ENCODE measurements at regions not wholly inside any gene's neighbourhood (a gene's known extent, or its start where the extent isn't known, plus 50 kb on each side); places are given as distances from the start of the nearest gene placed in this dataset.

DNA sequence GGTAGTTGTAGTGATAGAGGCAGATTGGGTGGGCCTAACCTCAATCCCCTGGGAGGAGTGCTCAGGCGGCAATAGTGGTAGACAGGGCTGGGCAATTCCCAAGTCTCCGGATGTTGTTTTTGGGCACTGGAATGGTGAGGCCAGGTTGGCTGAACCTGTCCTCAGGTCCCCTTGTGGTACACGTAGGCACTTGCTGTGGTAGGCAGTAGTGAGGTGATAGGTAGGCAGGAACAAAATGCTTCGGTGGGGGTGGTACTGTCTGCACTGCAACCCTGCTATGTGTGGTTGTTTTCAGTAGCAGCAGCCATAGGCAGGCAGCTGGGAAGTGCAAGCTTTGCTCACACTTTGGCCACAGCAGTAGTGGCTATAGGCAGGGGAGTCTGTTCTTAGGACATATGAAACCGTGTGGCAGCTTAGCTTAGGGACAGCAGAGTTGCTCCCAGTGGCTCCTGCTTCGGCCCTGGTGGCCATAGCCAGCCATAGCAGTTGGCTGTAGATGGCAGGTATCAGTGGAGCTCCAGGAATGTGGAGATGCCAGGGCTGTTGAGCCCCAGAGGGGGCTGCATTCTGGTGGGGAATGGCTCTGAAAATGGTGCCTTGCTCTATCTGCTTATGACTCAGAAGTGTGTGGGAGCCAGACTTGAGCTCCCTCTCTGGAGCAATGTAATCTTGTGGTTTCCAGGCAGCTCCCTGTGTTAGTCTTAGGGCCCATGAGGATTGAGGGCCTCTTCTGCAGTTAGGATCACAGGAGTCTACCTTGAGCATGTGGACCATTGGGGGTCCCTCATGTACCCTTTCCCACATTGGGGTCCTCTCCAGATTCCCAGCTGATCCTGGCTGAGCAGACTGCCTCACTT lies 241.8 kb upstream of the BMP2 start:
- Mint-ChIP-seq H3K4me3 (ENCODE audit: unreplicated experiment) (no peak overlapping the region), H3K27ac (ENCODE audit: unreplicated experiment) (no peak overlapping the region), H3K9me3 (ENCODE audit: unreplicated experiment) (peaks cover 7% of the 10 kb centered on the region), H3K27me3 (ENCODE audit: unreplicated experiment) (no peaks in the 10 kb centered on the region), H3K36me3 (ENCODE audit: unreplicated experiment) (peaks cover 14% of the 10 kb centered on the region), H3K4me1 (ENCODE audit: low read depth, unreplicated experiment) (no peaks in the 10 kb centered on the region)
- no peak for TF ChIP-seq CTCF (IDR thresholded peaks at IDR 0.05; ENCODE audit: partially characterized antibody, unreplicated experiment)
- no peak for DNase-seq

DNA sequence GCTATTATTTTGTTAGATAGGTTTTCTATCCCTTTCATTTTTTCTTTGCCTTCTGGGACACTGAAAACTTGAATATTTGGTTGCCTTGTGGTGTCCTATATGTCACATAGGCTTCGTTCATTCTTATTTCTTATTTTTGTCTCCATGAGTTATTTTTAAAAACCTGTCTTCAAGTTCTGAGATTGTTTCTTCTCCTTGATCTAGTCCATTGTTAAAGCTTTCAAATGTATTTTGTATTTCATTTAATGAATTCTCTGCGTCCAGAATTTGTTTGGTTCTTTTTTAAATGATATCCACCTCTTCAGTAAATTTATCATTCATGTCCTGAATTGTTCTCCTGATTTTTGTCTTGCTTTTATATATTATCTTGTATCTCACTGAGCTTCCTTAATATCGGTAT lies 243.2 kb upstream of the BMP2 start:
- no peak for TF ChIP-seq CTCF (IDR thresholded peaks at IDR 0.05; ENCODE audit: partially characterized antibody, unreplicated experiment)
- H3K4me3 Mint-ChIP-seq (ENCODE audit: unreplicated experiment), result no peak overlapping the region
- no peak for DNase-seq
- H3K27ac Mint-ChIP-seq (ENCODE audit: unreplicated experiment), result no peak overlapping the region
- peaks cover 14% of the 10 kb centered on the region for H3K36me3 Mint-ChIP-seq (ENCODE audit: unreplicated experiment)
- H3K9me3 Mint-ChIP-seq (ENCODE audit: unreplicated experiment), result peaks cover 7% of the 10 kb centered on the region
- H3K4me1 Mint-ChIP-seq (ENCODE audit: low read depth, unreplicated experiment), result no peaks in the 10 kb centered on the region
- no peaks in the 10 kb centered on the region for H3K27me3 Mint-ChIP-seq (ENCODE audit: unreplicated experiment)

GRCh38 chr20:6519556-6519955 lies 247.9 kb upstream of the BMP2 start:
- H3K4me3 Mint-ChIP-seq (ENCODE audit: unreplicated experiment), result no peak overlapping the region
- H3K36me3 Mint-ChIP-seq (ENCODE audit: unreplicated experiment), result peaks cover 6% of the 10 kb centered on the region
- H3K27ac Mint-ChIP-seq (ENCODE audit: unreplicated experiment), result no peak overlapping the region
- TF ChIP-seq CTCF (IDR thresholded peaks at IDR 0.05; ENCODE audit: partially characterized antibody, unreplicated experiment), result no peak
- no peak for DNase-seq
- no peaks in the 10 kb centered on the region for H3K27me3 Mint-ChIP-seq (ENCODE audit: unreplicated experiment)
- no peaks in the 10 kb centered on the region for H3K4me1 Mint-ChIP-seq (ENCODE audit: low read depth, unreplicated experiment)
- H3K9me3 Mint-ChIP-seq (ENCODE audit: unreplicated experiment), result peaks cover 4% of the 10 kb centered on the region

- no peak for DNase-seq
- H3K4me3 Mint-ChIP-seq (ENCODE audit: unreplicated experiment), result no peak overlapping the region
- peaks cover 2% of the 10 kb centered on the region for H3K9me3 Mint-ChIP-seq (ENCODE audit: unreplicated experiment)
- no peak overlapping the region for H3K27ac Mint-ChIP-seq (ENCODE audit: unreplicated experiment)
- H3K27me3 Mint-ChIP-seq (ENCODE audit: unreplicated experiment), result no peaks in the 10 kb centered on the region
- no peak for TF ChIP-seq CTCF (IDR thresholded peaks at IDR 0.05; ENCODE audit: partially characterized antibody, unreplicated experiment)
- no peaks in the 10 kb centered on the region for H3K4me1 Mint-ChIP-seq (ENCODE audit: low read depth, unreplicated experiment)
- no peaks in the 10 kb centered on the region for H3K36me3 Mint-ChIP-seq (ENCODE audit: unreplicated experiment)
These were observed 252.2 kb upstream of the BMP2 start for GRCh38 chr20:6515261-6515660.

- H3K36me3 Mint-ChIP-seq (ENCODE audit: unreplicated experiment), result no peaks in the 10 kb centered on the region
- TF ChIP-seq CTCF (IDR thresholded peaks at IDR 0.05; ENCODE audit: partially characterized antibody, unreplicated experiment), result no peak
- no peak overlapping the region for H3K4me3 Mint-ChIP-seq (ENCODE audit: unreplicated experiment)
- no peak for DNase-seq
- no peaks in the 10 kb centered on the region for H3K4me1 Mint-ChIP-seq (ENCODE audit: low read depth, unreplicated experiment)
- peaks cover 2% of the 10 kb centered on the region for H3K9me3 Mint-ChIP-seq (ENCODE audit: unreplicated experiment)
- H3K27ac Mint-ChIP-seq (ENCODE audit: unreplicated experiment), result no peak overlapping the region
- no peaks in the 10 kb centered on the region for H3K27me3 Mint-ChIP-seq (ENCODE audit: unreplicated experiment)
These were observed 253.9 kb upstream of the BMP2 start for GRCh38 chr20:6513599-6513998.

All from glutamatergic neuron (in vitro differentiated cells).